Activated CD8-positive, alpha-beta T cell treated with anti-CD3 and anti-CD28 coated beads for 36 hours (primary cell): ENCODE measurements at regions not wholly inside any gene's neighbourhood (a gene's known extent, or its start where the extent isn't known, plus 50 kb on each side); places are given as distances from the start of the nearest gene placed in this dataset.

ENCODE experiments used
- ATAC-seq: fragments of 200-7000 bp; cut with Tn5 transposase; one replicate; pipeline ENCODE4 v1.10.0; 2021; ENCODE audit warnings: mild to moderate bottlenecking, moderate library complexity
- CTCF ChIA-PET: fragments of 350-600 bp; sonication (Branson Sonifier 250); formaldehyde crosslinking; loops from one replicate; lab custom pipeline; 2021; ENCODE audit warnings: antibody characterized with exemption; lab: Charles Lee
- POLR2A ChIA-PET: fragments of 350-600 bp; sonication (Branson Sonifier 250); formaldehyde crosslinking; loops from one replicate; lab custom pipeline; 2021; ENCODE audit warnings: antibody characterized with exemption; lab: Charles Lee
- DNase-seq: peaks from one replicate; pipeline ENCODE4 v3.0.0-alpha.2; 2020
- H3K27ac Mint-ChIP-seq: one replicate; pipeline ENCODE4 v1.8.0; 2021; ENCODE audit warnings: mild to moderate bottlenecking, mixed read lengths
- H3K27me3 Mint-ChIP-seq: one replicate; pipeline ENCODE4 v1.8.0; 2021; ENCODE audit warnings: mixed read lengths
- H3K36me3 Mint-ChIP-seq: one replicate; pipeline ENCODE4 v1.8.0; 2021; ENCODE audit warnings: low read depth, mixed read lengths
- H3K4me1 Mint-ChIP-seq: one replicate; pipeline ENCODE4 v1.8.0; 2021; ENCODE audit warnings: low read depth, mixed read lengths
- H3K4me3 Mint-ChIP-seq: one replicate; pipeline ENCODE4 v1.8.0; 2021; ENCODE audit warnings: mild to moderate bottlenecking, moderate library complexity, mixed read lengths
- H3K9me3 Mint-ChIP-seq: one replicate; pipeline ENCODE4 v1.8.0; 2021; ENCODE audit warnings: mixed read lengths
- CTCF ChIP-seq: fragments of 200-600 bp; IDR thresholded peaks from one replicate; pipeline ENCODE4 v1.8.0; 2022; ENCODE audit warnings: antibody characterized with exemption, mild to moderate bottlenecking
- intact Hi-C: fragments of 100-400 bp; cut with micrococcal nuclease; formaldehyde crosslinking; loops from one replicate; pipeline ENCODE4 v1.10.0; 2022

DNA sequence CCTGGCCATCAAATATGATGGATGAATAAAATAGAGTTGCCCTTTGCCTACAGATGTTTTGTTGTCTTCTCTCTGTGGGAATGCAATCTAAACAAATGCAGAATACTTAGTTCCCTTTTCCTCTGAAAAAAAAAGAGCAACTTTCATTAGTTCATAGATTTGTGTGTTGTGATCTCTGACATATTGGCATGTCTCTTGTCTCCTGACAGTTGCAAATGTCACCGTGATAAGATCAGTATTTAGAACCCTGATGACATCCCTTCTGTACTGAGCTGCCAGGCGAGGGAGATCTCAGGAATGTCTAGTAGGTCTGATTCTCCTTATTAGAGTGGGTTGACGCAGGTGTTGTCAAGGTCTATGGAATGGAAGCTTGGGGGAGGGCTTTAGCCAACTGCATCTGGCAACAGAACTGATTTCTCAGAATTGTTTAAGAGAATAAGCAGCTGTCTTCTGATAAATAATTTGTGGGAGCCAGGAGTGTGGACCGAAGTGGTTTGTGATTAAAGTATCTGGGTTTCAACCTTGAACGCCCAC, 130.4 kb downstream of the GALR1 start:
- POLR2A ChIA-PET: no interaction called here
- no peaks in the 10 kb centered on the region for H3K9me3 Mint-ChIP-seq
- intact Hi-C loops: no loop called here

DNA sequence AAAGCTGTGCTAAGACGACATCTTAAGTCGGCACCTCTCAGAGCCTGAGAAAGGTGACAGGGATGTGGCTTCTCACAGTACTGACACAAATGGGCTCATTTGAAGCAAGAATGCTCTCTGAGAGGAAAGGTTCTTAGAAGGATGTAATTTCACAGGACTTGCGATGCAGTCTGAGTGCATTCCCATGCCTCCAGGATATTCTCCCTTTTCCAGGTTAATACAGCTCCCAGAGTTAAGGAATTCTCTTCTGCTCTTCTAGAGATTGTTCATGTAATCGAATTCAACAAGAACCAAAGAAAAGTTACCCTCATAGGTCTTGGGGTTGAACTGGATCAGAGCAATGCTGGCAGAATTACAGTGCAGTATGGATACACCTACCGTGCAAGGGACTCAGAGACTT, 131.0 kb downstream of the GALR1 start:
- ChIA-PET CTCF (no interaction called here), POLR2A (no interaction called here)
- Mint-ChIP-seq H3K4me1 (no peaks in the 10 kb centered on the region), H3K9me3 (no peaks in the 10 kb centered on the region), H3K36me3 (no peaks in the 10 kb centered on the region), H3K27ac (no peak overlapping the region), H3K27me3 (peaks cover 19% of the 10 kb centered on the region), H3K4me3 (no peak overlapping the region)
- DNase-seq: no peak
- no peak for ATAC-seq
- no peak for TF ChIP-seq CTCF
- intact Hi-C loops: no loop called here

More for the DNA sequence above, 130.4 kb downstream of the GALR1 start:
- ATAC-seq (no peak), DNase-seq (no peak)
- CTCF ChIA-PET: no interaction called here
- Mint-ChIP-seq H3K36me3 (no peaks in the 10 kb centered on the region), H3K27ac (no peak overlapping the region), H3K27me3 (peaks cover 17% of the 10 kb centered on the region), H3K4me3 (no peak overlapping the region), H3K4me1 (no peaks in the 10 kb centered on the region)
- TF ChIP-seq CTCF: no peak

DNA sequence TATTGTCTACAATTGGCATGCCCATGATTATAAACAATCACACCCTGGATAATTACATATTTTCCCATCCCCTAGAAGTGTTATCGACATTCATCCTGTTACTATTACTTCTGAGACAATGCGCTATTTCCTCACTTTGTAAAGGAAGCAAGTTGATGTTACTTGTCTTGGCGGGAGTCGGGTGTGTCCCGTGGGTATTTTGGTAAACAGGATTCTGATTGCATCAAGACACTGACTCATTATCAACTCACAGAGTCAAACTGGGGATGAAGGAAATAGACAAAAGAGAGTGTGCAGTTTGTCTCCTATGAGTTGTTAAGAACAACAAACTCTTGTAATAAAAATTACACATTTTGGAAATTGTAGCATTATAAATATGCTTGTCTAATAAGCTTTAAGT, 142.7 kb downstream of the GALR1 start:
- H3K36me3 Mint-ChIP-seq: no peaks in the 10 kb centered on the region
- CTCF ChIA-PET: no interaction called here
- TF ChIP-seq CTCF: no peak
- ATAC-seq (no peak), DNase-seq (no peak)
- intact Hi-C loops: no loop called here
- POLR2A ChIA-PET: no interaction called here
- H3K27ac Mint-ChIP-seq: no peak overlapping the region
- peaks cover 5% of the 10 kb centered on the region for H3K9me3 Mint-ChIP-seq
- no peak overlapping the region for H3K4me3 Mint-ChIP-seq
- no peaks in the 10 kb centered on the region for H3K4me1 Mint-ChIP-seq
- H3K27me3 Mint-ChIP-seq: peaks cover 18% of the 10 kb centered on the region

GRCh38 chr18:77393519-77393918, 143.9 kb downstream of the GALR1 start:
- no peak for TF ChIP-seq CTCF
- no peak overlapping the region for H3K27ac Mint-ChIP-seq
- no peak overlapping the region for H3K4me3 Mint-ChIP-seq
- ChIA-PET POLR2A (no interaction called here), CTCF (no interaction called here)
- DNase-seq (no peak), ATAC-seq (no peak)
- intact Hi-C loops: no loop called here
- H3K36me3 Mint-ChIP-seq: no peaks in the 10 kb centered on the region
- H3K9me3 Mint-ChIP-seq: peaks cover 5% of the 10 kb centered on the region
- H3K4me1 Mint-ChIP-seq: no peaks in the 10 kb centered on the region
- H3K27me3 Mint-ChIP-seq: peaks cover 18% of the 10 kb centered on the region

- CTCF ChIA-PET: no interaction called here
- no peak overlapping the region for H3K27ac Mint-ChIP-seq
- intact Hi-C loops: no loop called here
Observed at GRCh38 chr18:77395953-77396352, 146.3 kb downstream of the GALR1 start.

More at GRCh38 chr18:77395953-77396352, 146.3 kb downstream of the GALR1 start:
- DNase-seq (no peak), ATAC-seq (no peak)
- Mint-ChIP-seq H3K9me3 (peaks cover 5% of the 10 kb centered on the region), H3K27me3 (peaks cover 15% of the 10 kb centered on the region), H3K36me3 (no peaks in the 10 kb centered on the region), H3K4me1 (no peaks in the 10 kb centered on the region), H3K4me3 (no peak overlapping the region)
- POLR2A ChIA-PET: interaction anchor here (0.5 kb wide), 1 partner anchor 9 kb away, joined by 3 read pairs; no protein-coding TSS in a partner anchor
- no peak for TF ChIP-seq CTCF
